DOHH2 (cell line): ENCODE measurements at regions not wholly inside any gene's neighbourhood (a gene's known extent, or its start where the extent isn't known, plus 50 kb on each side); places are given as distances from the start of the nearest gene placed in this dataset.

Experiments
- EZH2phosphoT487 ChIP-seq: fragments of 200-600 bp; sonication (generic); IDR thresholded peaks from 2 replicates; pipeline ENCODE4 v1.6.1; 2017; ENCODE audit warnings: borderline replicate concordance, mild to moderate bottlenecking, antibody characterized with exemption, low read length, moderate library complexity, mixed read lengths
- TF ChIP-seq, protein P1 (sequence below): fragments of 200-600 bp; sonication (generic); IDR thresholded peaks from one replicate; pipeline ENCODE4 v1.5.1; 2014; ENCODE audit warnings: antibody characterized with exemption, mild to moderate bottlenecking, low read depth, low read length; ENCODE audit not compliant: poor library complexity, severe bottlenecking

DNA sequence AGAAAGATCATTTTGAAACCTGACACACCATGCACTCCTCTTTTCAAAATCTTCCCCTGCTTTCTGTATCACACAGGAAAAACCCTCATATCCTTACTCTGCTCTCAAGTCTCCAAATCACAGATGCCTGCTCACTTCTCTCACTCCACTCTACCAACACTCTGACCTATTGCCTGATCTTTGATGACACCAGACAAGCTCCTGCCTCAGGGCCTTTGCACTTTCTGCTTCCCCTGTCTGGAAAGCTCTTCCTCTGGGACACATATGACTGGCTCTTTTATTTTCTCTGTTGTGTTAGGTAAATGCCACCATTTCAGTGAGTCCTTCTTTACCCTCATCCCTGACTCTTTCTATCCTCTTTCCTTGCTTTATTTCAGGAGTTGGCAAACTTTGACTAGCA, 1300.7 kb upstream of the ZEB2 start:
- TF ChIP-seq, protein P1, sequence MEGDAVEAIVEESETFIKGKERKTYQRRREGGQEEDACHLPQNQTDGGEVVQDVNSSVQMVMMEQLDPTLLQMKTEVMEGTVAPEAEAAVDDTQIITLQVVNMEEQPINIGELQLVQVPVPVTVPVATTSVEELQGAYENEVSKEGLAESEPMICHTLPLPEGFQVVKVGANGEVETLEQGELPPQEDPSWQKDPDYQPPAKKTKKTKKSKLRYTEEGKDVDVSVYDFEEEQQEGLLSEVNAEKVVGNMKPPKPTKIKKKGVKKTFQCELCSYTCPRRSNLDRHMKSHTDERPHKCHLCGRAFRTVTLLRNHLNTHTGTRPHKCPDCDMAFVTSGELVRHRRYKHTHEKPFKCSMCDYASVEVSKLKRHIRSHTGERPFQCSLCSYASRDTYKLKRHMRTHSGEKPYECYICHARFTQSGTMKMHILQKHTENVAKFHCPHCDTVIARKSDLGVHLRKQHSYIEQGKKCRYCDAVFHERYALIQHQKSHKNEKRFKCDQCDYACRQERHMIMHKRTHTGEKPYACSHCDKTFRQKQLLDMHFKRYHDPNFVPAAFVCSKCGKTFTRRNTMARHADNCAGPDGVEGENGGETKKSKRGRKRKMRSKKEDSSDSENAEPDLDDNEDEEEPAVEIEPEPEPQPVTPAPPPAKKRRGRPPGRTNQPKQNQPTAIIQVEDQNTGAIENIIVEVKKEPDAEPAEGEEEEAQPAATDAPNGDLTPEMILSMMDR, result no peak
- TF ChIP-seq EZH2phosphoT487, result no peak
